Stimulated activated CD4-positive, alpha-beta T cell treated with anti-CD3 and anti-CD28 coated beads, Interleukin-12 subunit alpha, Interleukin-12 subunit beta, amount 100 ng/mL, for 24 hours (primary cell): ENCODE measurements at regions not wholly inside any gene's neighbourhood (a gene's known extent, or its start where the extent isn't known, plus 50 kb on each side); places are given as distances from the start of the nearest gene placed in this dataset.
"Not testable (repeated sequence)": the region's sequence is repeated elsewhere in the genome, so short reads cannot be mapped to it uniquely, and the experiment has no call there.

Experiments
- DNase-seq, 2 experiments: peaks; one replicate each; pipeline ENCODE4 v3.0.0-alpha.2; 2020; ENCODE audit warnings: low read depth in 2 of 2

DNA sequence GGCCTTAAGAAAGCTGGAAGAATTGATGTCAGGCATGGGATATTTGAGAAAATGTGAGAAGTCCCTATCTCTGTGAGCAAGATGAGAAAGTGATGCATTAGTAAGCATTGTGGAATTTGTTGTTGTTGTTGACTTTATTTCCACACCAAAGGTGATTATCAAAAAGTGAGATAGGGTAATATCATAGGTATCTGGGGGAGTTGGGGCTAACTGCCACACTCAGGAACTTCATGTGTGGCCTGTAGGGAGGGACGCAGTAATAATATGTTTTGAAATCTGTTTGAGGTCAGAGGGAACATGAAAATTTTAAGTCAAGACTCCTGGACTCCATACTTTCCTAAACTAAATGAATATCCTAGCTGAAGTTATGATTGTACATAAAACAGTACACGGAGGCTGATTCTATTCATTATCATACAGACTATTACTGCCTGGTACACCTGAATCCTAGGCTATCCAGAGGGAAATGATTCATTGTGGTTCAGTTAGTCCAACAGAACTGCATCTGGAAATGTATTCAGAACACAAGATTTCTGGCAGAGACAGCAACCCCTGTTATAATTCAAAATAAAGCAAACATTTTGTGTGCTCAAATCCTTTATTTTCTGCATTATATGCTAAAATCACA is 304.8 kb downstream of the CPS1 start:
- no peak for DNase-seq

DNA sequence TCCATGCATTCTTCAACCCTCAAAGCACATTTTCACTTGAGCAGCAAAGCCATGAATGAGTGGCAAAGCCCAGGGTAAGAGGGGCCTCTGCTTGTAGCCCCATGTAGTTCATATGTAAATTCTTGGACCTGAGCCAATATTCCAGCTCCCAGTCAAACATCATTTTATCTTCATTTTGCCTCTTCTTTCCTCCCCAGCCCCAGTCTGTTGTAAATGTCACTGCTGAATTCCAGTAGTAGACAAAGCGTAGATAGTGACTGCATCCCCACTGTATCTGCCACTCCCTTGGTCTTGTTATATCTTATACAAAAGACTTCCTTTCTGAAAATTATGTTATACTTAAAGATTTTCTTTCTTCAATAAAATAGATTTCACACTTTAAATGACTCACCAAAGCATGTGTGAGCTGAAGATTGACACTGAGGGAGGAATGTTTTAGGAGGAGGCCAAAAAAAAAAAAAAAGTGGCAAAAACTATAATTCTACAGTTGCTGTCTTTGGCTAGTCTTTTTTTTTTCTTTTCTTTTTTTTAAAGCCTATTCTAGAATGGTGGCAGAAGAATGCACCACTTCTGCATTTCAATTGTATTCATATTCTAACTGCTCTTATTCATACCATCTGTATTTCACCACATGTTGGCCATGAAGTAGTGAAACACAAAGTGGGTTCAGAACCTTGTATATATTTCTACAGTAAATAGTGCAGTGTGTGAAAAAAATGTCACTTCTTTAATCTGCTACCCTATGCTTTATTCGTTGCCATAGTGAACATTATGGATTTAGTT is 306.1 kb downstream of the CPS1 start:
- no peak for DNase-seq

DNA sequence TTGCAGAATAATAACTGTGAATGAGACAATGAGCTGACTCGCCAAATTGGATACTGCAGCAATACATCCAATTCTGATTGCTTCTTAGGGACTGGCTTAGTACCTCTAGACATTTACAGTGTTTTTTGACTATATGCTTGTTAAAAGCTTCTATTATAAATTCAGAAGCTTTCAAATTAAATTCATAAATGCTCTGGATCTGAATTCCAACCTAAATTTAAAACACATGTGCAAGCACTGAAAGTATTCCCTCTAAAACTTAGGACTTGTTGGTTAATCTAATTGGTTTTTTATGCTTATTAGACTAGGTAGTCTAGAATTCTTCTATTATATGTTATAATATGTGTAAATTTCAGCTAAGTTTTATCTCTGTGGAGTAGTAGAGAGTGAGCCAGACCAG is 306.9 kb downstream of the CPS1 start:
- no peak for DNase-seq

DNA sequence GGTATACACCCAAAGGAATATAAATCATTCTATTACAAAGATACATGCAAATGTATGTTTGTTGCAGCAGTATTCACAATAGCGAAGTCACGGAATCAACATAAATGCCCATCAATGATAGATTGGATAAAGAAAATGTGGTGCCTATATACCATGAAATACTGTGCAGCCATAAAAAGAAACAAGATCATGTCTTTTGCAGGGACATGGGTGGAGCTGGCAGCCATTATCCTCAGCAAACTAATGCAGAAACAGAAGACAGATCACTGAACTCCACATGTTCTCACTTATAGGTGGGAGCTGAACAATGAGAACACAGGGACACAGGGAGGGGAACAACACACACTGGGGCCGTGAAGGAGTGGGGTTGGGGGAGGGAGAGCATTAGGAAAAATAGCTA is 315.2 kb downstream of the CPS1 start:
- not testable (repeated sequence) for DNase-seq

DNA sequence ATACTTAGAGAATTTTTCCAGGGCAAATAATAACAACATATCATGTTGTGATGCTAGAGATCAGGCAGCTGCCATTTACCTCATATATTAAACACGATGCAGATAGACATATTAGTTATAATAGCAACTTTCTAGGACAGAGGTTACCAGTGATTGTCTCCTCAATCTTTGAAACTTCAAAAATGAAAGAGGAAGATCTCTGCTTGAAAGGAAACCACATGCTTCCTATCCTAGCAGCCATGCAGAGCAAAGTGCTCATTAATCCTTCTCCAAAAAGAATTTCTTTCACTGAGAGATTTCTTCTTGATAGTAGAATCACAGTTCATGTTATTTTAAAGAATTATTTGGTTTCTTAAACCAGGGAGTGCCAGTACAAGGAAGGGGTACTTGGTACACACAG is 317.2 kb downstream of the CPS1 start:
- DNase-seq, result no peak

DNA sequence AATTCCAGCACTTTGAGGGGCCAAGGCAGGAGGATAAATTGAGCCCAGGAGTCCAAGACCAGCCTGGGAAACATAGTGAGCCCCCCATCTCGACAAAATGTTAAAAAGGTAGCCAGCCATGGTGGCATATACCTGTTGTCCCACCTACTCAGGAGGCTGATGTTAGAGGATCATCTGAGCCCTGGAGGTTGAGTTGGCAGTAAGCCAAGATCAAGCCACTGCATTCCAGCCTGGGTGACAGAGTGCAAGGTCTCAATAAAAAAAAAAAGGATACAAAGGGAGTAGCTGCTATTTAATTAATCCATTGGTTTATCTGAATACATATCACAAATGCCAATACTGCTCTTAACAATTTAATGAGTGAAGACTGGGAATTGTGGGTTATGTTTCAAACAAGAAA is 327.8 kb downstream of the CPS1 start:
- no peak for DNase-seq

DNA sequence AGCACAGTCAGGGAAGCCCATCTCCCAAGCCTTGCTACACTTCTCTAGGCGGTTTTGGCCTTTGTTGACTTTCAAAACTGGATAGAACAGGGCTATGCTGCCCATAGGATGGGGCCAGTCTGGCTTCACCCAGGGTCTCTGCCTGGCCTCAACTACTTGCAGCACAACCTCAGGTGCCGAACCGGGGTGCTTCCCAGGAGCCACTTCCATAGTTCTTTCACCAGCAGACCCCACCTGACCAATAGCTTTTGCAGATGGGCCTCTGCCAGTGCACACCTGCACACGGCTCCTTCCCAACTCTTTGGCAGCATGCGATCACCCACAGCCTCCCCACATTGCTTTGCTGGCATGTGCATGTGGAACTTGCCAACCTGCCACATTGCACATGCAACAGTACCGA is 331.6 kb downstream of the CPS1 start:
- no peak for DNase-seq

DNA sequence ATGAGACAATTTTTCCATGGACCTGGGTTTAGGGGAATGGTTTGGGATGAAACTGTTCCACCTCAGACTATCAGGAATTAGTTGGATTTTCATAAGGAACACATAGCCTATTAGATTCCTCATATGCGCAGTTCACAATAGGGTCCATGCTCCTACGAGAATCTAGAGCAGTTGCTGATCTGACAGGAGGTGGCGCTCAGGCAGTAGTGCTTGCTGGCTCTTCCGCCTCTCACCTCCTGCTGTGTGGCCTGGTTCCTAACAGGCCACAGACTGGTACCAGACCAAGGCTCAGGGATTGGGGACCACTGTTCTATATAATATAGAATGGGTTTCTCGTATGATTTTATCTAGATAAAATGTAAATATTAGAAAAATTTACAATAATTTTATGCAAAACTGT is 338.7 kb downstream of the CPS1 start:
- DNase-seq, result no peak

DNA sequence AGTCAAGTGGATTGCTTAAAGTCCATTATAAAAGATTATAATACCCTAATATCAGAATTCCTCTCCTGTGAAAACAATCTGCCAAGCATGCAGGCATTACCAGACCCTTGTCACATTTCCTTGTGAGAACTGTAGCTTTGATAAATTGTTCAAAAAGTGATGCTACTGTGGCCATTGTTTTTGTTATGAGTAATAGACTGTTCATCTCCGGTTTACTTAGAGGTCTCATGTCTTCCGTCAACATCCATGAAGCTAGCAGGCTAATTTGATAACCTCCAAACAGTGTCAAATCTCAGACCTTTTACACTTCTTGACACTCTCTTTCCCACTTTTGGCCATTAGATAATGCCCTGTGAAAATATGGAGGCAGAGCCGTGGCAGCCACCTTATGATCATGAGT is 342.7 kb downstream of the CPS1 start:
- DNase-seq, result no peak

DNA sequence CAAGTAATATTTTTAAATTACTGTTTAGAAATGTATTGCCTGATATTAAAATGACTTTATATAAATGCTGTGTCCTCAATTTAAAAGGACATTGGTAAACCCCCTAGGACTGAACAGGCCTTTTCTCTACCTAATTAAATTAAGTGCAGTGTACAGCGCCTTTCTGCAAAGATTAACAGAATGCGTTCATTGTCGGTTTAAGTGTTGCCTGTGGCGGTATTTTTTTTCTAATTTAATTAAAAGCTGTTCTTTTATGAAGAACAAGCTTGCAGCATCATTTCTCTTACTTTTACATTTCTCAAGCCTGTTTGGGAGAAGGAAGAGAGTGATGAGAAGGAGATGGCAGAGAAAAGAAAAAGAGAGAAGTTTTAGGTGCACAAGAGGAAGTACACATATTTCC is 344.9 kb downstream of the CPS1 start:
- DNase-seq, result no peak

DNA sequence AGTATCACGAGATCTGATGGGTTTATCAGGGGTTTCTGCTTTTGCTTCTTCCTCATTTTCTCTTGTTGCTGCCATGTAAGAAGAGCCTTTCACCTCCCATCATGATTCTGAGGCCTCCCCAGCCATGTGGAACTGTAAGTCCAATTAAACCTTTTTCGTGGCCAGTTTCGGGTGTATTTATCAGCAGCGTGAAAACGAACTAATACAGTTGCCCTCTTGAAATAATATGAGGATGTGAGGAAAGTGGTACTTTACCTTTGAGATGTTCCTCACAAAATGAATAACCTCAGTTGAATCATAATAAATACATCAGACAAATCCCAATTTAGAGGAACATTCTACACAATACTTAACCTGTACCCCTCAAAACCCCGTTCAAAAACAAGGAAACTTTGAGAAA is 356.4 kb downstream of the CPS1 start:
- no peak for DNase-seq

DNA sequence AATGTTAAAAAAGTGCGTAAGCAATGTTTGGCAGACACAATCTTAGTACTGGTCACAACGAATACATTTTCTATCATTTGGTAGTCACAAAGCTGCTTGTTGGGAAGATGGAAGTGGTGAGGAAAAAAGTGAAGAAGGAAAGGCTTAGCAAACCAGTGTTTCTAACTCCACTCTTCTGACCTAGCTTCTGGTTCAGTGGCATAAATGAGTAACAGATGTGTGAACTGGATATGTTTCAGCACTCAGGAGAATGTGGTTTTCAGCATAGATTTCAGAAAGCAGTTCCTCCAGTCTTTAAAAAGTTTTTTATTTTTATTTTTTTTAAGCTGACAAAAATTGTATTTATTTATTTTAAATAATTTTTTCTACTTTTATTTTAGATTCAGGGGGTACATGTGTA is 357.1 kb downstream of the CPS1 start:
- DNase-seq, result no peak

DNA sequence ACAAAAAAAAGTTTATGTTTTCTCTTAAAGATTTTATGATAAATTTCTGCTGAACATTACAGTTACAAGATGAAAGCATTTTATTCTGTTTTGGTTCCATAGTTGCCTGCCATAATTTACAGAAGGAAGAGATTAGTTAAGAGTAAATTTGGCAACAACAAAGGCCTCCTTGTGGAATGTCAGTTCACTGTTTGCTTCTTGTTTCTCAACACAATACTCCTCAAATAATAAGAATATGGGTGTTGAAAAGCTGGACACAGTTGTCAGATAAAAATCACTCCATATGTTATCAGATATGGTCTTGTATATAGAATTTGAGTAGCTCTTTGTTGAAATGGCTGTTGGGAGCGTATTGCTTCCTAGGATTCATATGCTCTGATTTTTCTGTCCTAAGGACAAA is 359.5 kb downstream of the CPS1 start:
- DNase-seq, result no peak

DNA sequence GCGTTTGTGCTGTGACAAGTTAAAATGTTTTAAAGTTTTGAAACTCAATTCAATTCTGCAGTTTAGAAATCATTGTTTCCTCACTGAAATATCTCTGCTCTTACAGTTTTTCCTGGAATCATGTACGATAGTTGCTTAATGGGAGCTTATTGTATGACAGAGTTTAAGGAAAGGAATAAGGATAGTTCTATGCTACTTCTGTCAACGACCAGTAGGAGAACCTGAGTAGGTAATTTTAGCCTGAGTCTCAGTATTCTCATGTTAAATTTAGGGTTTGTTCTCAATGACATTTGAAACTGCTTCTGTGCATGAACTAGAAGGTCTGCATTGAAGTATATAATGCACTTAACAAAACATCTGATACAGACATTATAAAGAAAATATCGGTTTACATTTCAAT is 361.1 kb downstream of the CPS1 start:
- DNase-seq, result no peak

DNA sequence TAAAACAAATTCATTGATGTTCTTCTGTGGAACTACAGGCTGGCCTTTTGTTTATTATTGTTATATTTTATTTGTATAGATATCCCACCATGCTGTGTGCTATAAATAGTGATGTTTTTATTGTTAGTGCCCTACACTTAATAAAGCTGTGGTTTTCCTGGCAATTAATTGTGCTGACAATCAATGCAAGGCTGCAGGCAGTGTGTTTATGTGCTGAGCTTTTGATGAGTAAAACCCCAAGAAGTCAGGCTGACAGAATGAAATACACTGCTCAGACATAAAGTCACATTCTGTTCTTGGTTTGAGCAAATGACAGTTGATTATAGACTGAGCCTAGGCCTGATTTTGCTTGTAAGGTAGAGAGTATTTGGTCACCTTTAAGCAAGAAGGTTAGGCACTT is 362.7 kb downstream of the CPS1 start:
- DNase-seq, result no peak

DNA sequence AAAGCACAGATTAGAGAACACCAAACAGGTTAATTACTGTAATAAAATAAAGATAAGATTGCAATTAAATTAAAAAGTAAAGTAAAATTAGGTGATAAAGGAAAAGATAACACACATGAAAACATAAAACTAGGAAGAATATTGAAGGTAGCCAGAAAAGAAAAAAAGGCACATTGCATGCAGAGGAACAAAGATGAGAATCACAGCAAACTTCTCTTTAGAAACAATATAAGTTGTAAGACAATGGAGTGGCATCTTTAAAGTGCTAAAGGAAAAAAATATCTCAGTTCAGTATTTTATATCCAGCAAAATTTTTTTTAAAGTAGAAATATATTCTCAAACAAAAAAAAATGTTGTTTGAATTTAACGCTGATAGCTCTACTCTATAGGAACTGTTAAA is 366.0 kb downstream of the CPS1 start:
- no peak for DNase-seq

DNA sequence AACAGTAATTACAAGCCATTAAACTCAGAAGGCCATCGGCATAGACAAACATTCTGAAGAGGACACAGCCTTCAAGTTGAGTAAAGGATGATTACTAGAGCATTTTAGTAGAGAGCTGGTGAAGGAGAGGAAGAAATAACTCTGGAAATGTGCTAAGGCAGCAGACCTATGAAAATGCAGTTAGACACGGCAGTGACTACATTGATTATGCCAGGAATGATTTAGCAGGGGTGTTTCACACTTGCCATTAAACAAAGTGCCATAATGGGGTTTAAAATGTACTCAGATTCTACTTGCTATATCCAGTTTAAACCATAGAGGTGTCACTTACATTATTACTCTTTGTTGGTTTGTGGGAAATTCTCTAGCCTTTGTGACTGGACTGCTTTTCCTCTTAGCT is 372.3 kb downstream of the CPS1 start:
- no peak for DNase-seq

DNA sequence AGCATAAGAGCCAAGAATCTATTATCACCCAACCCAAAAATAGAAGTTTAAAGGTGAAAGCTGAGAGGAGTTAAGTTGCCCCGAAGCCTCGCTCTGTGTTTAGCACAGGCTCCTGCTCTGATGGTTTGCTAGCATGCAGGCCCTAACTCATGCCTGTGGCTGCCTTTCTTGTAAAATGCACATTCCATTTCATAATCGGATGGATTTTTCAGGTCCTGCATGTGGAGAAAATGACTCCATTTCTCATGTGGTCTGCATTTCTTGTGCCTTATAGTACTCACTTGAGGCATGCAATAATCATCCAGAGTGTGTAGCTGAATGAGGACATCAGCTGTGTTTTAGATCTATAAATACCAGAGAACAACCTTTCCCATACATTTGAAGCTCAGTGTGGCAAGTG is 381.8 kb downstream of the CPS1 start:
- no peak for DNase-seq

DNA sequence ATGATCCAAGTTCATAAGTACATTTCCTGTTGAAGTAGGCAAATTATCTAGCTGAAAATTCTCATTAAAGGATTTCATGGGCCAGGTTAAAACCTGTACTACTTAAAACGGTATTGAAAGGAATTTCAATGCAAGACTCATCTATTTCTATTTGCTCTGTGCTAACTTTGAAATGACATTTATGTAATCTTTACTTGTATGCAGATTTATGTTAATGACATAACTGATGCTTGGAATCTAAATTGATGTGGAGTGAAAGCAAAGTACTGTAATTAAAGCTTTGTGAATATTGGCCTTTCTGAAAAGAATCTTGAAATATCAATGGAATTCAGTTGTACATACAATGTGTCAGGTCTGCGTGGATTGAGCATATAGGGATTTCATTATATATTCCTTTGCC is 390.0 kb downstream of the CPS1 start:
- DNase-seq, result no peak

DNA sequence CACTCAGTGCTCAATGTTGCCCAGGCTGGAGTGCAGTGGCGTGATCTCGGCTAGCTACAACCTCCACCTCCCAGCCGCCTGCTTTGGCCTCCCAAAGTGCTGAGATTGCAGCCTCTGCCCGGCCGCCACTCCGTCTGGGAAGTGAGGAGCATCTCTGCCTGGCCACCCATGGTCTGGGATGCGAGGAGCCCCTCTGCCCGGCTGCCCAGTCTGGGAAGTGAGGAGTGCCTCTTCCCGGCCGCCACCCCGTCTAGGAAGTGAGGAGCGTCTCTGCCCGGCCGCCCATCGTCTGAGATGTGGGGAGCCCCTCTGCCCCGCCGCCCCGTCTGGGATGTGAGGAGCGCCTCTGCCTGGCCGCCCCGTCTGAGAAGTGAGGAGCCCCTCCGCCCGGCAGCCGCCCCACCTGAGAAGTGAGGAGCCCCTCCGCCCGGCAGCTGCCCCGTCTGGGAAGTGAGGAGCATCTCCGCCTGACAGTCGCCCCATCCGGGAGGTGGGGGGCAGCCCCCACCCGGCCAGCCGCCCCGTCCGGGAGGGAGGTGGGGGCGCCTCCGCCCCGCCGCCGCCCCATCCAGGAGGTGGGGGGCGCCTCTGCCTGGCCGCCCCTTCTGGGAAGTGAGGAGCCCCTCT is 394.1 kb downstream of the CPS1 start:
- DNase-seq, result not testable (repeated sequence)

DNA sequence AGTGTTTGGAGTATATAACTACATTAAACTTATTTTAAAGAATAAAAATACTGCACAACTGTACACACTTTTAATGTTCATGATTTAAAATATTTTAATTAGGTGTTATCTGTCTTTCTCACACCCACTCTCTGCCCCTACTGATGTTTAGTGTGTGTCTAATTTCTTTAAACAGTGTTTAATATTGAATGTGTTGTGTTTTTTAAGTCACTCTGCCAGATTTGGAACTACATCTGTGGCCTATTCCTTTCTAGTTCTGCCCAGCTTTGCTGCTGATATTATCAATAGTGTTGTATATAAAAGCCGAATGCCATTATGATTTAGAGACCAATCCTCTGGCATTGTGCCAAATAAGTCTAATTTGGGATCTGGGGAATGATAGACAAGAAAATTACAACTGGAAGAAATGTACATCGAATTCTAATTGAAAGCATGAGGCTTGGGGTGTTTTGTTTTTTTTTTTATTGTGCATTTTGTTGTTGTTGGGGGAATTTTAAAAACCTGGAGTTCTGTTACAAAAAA is 398.0 kb downstream of the CPS1 start:
- DNase-seq, result no peak

DNA sequence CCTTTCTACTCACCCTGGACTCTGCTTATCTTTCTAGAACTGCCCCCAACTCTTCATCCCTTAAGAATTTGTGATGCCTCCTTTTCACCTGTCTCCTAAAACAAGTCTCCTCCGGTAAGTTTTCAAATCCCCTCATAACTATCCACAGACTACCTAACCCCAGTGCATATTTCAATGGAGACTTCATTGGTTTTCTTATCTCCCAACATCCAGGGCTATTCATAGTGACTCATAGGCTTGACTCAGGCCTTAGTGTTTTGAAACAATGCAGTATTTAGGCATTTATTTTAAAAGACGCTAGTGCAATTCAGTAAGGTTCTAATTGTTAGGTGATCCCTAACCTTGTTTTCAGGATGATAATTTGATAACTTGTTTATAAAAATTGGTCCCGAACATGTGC is 399.2 kb downstream of the CPS1 start:
- DNase-seq, result no peak

DNA sequence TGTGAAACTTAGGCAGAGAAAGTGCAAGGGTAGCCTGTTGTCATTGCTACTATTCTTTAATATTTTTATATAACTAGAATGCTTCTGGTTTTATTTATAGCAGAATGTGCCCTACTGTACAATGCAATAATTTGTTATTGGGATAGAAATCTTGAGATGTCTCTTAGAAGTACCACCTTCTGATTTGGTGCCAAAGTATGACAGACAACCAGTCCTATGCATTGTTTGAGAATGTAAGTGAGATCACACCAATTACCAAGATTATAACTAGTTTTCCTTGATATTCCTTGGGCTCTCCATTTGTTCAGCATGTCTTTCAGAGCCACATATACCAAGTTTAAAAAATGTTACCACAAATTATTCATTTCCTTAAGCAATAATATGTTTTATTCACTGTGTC is 399.7 kb downstream of the CPS1 start:
- no peak for DNase-seq
